ENCODE measurements at regions not wholly inside any gene's neighbourhood (a gene's known extent, or its start where the extent isn't known, plus 50 kb on each side); places are given as distances from the start of the nearest gene placed in this dataset.

- DNase-seq, result no peak
Observed at GRCh38 chr4:179509489-179509888, 2067.3 kb upstream of the AGA start.

GRCh38 chr4:179521952-179522351 lies 2079.7 kb upstream of the AGA start:
- no peak for DNase-seq

GRCh38 chr4:179530958-179531357 lies 2088.7 kb upstream of the AGA start:
- no peak for DNase-seq

GRCh38 chr4:179536694-179537093 lies 2094.5 kb upstream of the AGA start:
- no peak for DNase-seq

GRCh38 chr4:179539641-179540040 lies 2097.4 kb upstream of the AGA start:
- no peak for DNase-seq

GRCh38 chr4:179543771-179544170 lies 2101.5 kb upstream of the AGA start:
- no peak for DNase-seq

- no peak for DNase-seq
Observed at GRCh38 chr4:179544496-179544895, 2102.3 kb upstream of the AGA start.

GRCh38 chr4:179552131-179552530 lies 2109.9 kb upstream of the AGA start:
- DNase-seq, result no peak

GRCh38 chr4:179563741-179564140 lies 2121.5 kb upstream of the AGA start:
- DNase-seq, result no peak

GRCh38 chr4:179569549-179569948 lies 2127.3 kb upstream of the AGA start:
- no peak for DNase-seq

GRCh38 chr4:179582164-179582905 lies 2140.1 kb upstream of the AGA start:
- DNase-seq, result no peak

GRCh38 chr4:179583221-179583620 lies 2141.0 kb upstream of the AGA start:
- no peak for DNase-seq

GRCh38 chr4:179584101-179584500 lies 2141.9 kb upstream of the AGA start:
- DNase-seq, result no peak

GRCh38 chr4:179585761-179586160 lies 2143.5 kb upstream of the AGA start:
- no peak for DNase-seq

GRCh38 chr4:179586460-179586859 lies 2144.2 kb upstream of the AGA start:
- DNase-seq, result no peak

GRCh38 chr4:179595671-179596410 lies 2153.6 kb upstream of the AGA start:
- DNase-seq, result peak; percentile 9 to 47

GRCh38 chr4:179596621-179597020 lies 2154.4 kb upstream of the AGA start:
- DNase-seq, result no peak

GRCh38 chr4:179597301-179597700 lies 2155.1 kb upstream of the AGA start:
- no peak for DNase-seq

GRCh38 chr4:179601671-179602070 lies 2159.4 kb upstream of the AGA start:
- DNase-seq, result no peak

- no peak for DNase-seq
Observed at GRCh38 chr4:179605196-179605595, 2163.0 kb upstream of the AGA start.

- no peak for DNase-seq
Observed at GRCh38 chr4:179607003-179607402, 2164.8 kb upstream of the AGA start.

- DNase-seq, result no peak
Observed at GRCh38 chr4:179615704-179616103, 2173.5 kb upstream of the AGA start.

GRCh38 chr4:179618966-179619365 lies 2176.7 kb upstream of the AGA start:
- no peak for DNase-seq

- peak; percentile 27 to 43 for DNase-seq
Observed at GRCh38 chr4:179624768-179625181, 2182.5 kb upstream of the AGA start.

GRCh38 chr4:179625406-179625805 lies 2183.2 kb upstream of the AGA start:
- DNase-seq, result peak in 1 of 2 experiments; percentile 38
